PC-3 (cell line): ENCODE measurements at regions not wholly inside any gene's neighbourhood (a gene's known extent, or its start where the extent isn't known, plus 50 kb on each side); places are given as distances from the start of the nearest gene placed in this dataset.
A peak's percentile ranks its signal among the peaks of the same experiment; 100 is the strongest.
"Not testable (repeated sequence)": the region's sequence is repeated elsewhere in the genome, so short reads cannot be mapped to it uniquely, and the experiment has no call there.

Experiments used
- ATAC-seq: fragments of 200-7000 bp; cut with Tn5 transposase; 2 replicates; pipeline ENCODE4 v1.9.1; 2020; ENCODE audit warnings: mild to moderate bottlenecking, moderate library complexity
- BruUV-seq: library from RNA; stranded (reverse); fragments of 400-500 nt; replicated peaks from 2 replicates; lab custom pipeline; 2021; lab: Mats Ljungman, UMichigan
- CTCF ChIA-PET: fragments of 300-600 bp; sonication (Branson Sonifier 250); formaldehyde crosslinking; loops from one replicate; lab custom pipeline; 2022; ENCODE audit warnings: antibody characterized with exemption; lab: Charles Lee
- POLR2A ChIA-PET: fragments of 300-600 bp; sonication (Branson Sonifier 250); formaldehyde crosslinking; loops from one replicate; lab custom pipeline; 2022; ENCODE audit warnings: antibody characterized with exemption; ENCODE audit not compliant: unreplicated experiment; lab: Charles Lee
- DNase-seq: peaks from one replicate; pipeline ENCODE4 v3.0.0-alpha.2; 2015
- H2AFZ ChIP-seq: fragments of 300-600 bp; sonication (generic); 2 replicates; pipeline ENCODE4 v1.6.0; 2016; ENCODE audit warnings: antibody characterized with exemption, low read length
- H3F3A ChIP-seq: fragments of 300-600 bp; sonication (generic); one replicate; pipeline ENCODE4 v1.6.0; 2017; ENCODE audit warnings: antibody characterized with exemption, low read length, control low read depth, mild to moderate bottlenecking; ENCODE audit not compliant: unreplicated experiment
- H3K27ac ChIP-seq: fragments of 300-600 bp; sonication (generic); 2 replicates; pipeline ENCODE4 v1.5.1; 2016; ENCODE audit warnings: mild to moderate bottlenecking, low read length
- H3K27me3 ChIP-seq: fragments of 300-600 bp; sonication (generic); 2 replicates; pipeline ENCODE4 v1.6.1; 2016; ENCODE audit warnings: low read length, mixed read lengths
- H3K36me3 ChIP-seq: fragments of 300-600 bp; sonication (generic); 2 replicates; pipeline ENCODE4 v1.6.1; 2016; ENCODE audit warnings: low read depth, mixed run types, low read length, mixed read lengths
- H3K4me1 ChIP-seq: fragments of 300-600 bp; sonication (generic); 2 replicates; pipeline ENCODE4 v1.5.1; 2016; ENCODE audit warnings: low read length; ENCODE audit not compliant: insufficient read depth
- H3K4me2 ChIP-seq: fragments of 300-600 bp; sonication (generic); 2 replicates; pipeline ENCODE4 v1.6.0; 2016; ENCODE audit warnings: low read length
- H3K4me3 ChIP-seq: fragments of 300-600 bp; sonication (generic); 2 replicates; pipeline ENCODE4 v1.5.1; 2016; ENCODE audit warnings: mild to moderate bottlenecking, low read length, mixed read lengths
- H3K79me2 ChIP-seq: fragments of 300-600 bp; sonication (generic); 2 replicates; pipeline ENCODE4 v1.6.1; 2017; ENCODE audit warnings: low read length, mixed read lengths
- H3K9ac ChIP-seq: fragments of 300-600 bp; sonication (generic); 2 replicates; pipeline ENCODE4 v1.6.0; 2016; ENCODE audit warnings: mild to moderate bottlenecking, low read length
- H3K9me2 ChIP-seq: fragments of 300-600 bp; sonication (generic); replicated peaks from 2 replicates; pipeline ENCODE4 v1.6.1; 2016; ENCODE audit warnings: mixed run types, low read length, mixed read lengths
- H3K9me3 ChIP-seq: fragments of 300-600 bp; sonication (generic); 2 replicates; pipeline ENCODE4 v1.6.1; 2016; ENCODE audit warnings: low read length, mixed read lengths
- H4K20me1 ChIP-seq: fragments of 300-600 bp; sonication (generic); 2 replicates; pipeline ENCODE4 v1.6.1; 2016; ENCODE audit warnings: low read length, mixed read lengths
- CTCF ChIP-seq: fragments of 300-600 bp; sonication (generic); conservative IDR thresholded peaks from 2 replicates; pipeline ENCODE4 v1.5.1; 2017; ENCODE audit warnings: antibody characterized with exemption, low read depth, mild to moderate bottlenecking, low read length
- EZH2 ChIP-seq: fragments of 300-600 bp; sonication (generic); IDR thresholded peaks from one replicate; pipeline ENCODE4 v1.6.1; 2017; ENCODE audit warnings: antibody characterized with exemption, mild to moderate bottlenecking, low read length; ENCODE audit not compliant: unreplicated experiment
- EZH2phosphoT487 ChIP-seq: fragments of 300-600 bp; sonication (generic); IDR thresholded peaks from 2 replicates; pipeline ENCODE4 v1.6.1; 2018; ENCODE audit warnings: mild to moderate bottlenecking, antibody characterized with exemption, low read length, borderline replicate concordance
- intact Hi-C: fragments of 100-400 bp; cut with micrococcal nuclease; formaldehyde crosslinking; loops from 2 replicates; pipeline ENCODE4 v1.9.0; 2023

- POLR2A ChIA-PET = no interaction called here
- intact Hi-C loops = no loop called here
Observed at GRCh38 chr21:27975514-27975913, 1008.6 kb upstream of the ADAMTS5 start.

GRCh38 chr21:27974152-27974551 lies 1007.3 kb upstream of the ADAMTS5 start:
- H3K4me1 ChIP-seq, H2AFZ ChIP-seq, H3K4me2 ChIP-seq, intact Hi-C loops, H4K20me1 ChIP-seq, POLR2A ChIA-PET, H3K9me3 ChIP-seq, H3F3A ChIP-seq, H3K27me3 ChIP-seq, H3K9ac ChIP-seq, H3K79me2 ChIP-seq, H3K4me3 ChIP-seq, BruUV-seq, H3K9me2 ChIP-seq, H3K27ac ChIP-seq, H3K36me3 ChIP-seq: not testable (repeated sequence)
- DNase-seq (peak; percentile 56), ATAC-seq (peak; percentile 96)
- CTCF ChIA-PET = interaction anchor here (0.6 kb wide), 1 partner anchor 1130 kb away, joined by 3 read pairs; no protein-coding TSS in a partner anchor

More at GRCh38 chr21:27975514-27975913, 1008.6 kb upstream of the ADAMTS5 start:
- Histone ChIP-seq H3K4me3 (no peak overlapping the region), H3F3A (no peaks in the 10 kb centered on the region), H3K9ac (no peak overlapping the region), H2AFZ (no peak overlapping the region), H3K27me3 (no peaks in the 10 kb centered on the region), H3K27ac (no peak overlapping the region), H3K4me1 (no peaks in the 10 kb centered on the region), H3K9me2 (no peaks in the 10 kb centered on the region), H3K9me3 (no peaks in the 10 kb centered on the region), H3K79me2 (no peaks in the 10 kb centered on the region), H4K20me1 (no peaks in the 10 kb centered on the region), H3K4me2 (no peak overlapping the region), H3K36me3 (no peaks in the 10 kb centered on the region)
- CTCF ChIA-PET = no interaction called here
- DNase-seq (no peak), ATAC-seq (no peak)
- no TSS peak for BruUV-seq
- no peak for TF ChIP-seq EZH2phosphoT487
- no peak for TF ChIP-seq EZH2
- TF ChIP-seq CTCF = no peak

- ATAC-seq, H3K4me3 ChIP-seq, DNase-seq, H3K79me2 ChIP-seq, H2AFZ ChIP-seq, H3K27me3 ChIP-seq, H4K20me1 ChIP-seq, H3K4me2 ChIP-seq, H3K9me3 ChIP-seq, H3K36me3 ChIP-seq, H3K27ac ChIP-seq, H3K9me2 ChIP-seq, CTCF ChIA-PET, H3F3A ChIP-seq, H3K4me1 ChIP-seq, intact Hi-C loops, POLR2A ChIA-PET, H3K9ac ChIP-seq, BruUV-seq: not testable (repeated sequence)
Observed at GRCh38 chr21:27968240-27968639, 1001.4 kb upstream of the ADAMTS5 start.

GRCh38 chr21:27954543-27955165 lies 987.8 kb upstream of the ADAMTS5 start:
- intact Hi-C loops = no loop called here
- Histone ChIP-seq H3K36me3 (no peaks in the 10 kb centered on the region), H3K4me3 (no peak overlapping the region), H3K27ac (no peak overlapping the region), H3K4me1 (no peaks in the 10 kb centered on the region), H3K9me3 (no peaks in the 10 kb centered on the region), H3K27me3 (no peaks in the 10 kb centered on the region), H4K20me1 (no peaks in the 10 kb centered on the region), H3K9ac (no peak overlapping the region), H2AFZ (no peak overlapping the region), H3F3A (no peaks in the 10 kb centered on the region), H3K9me2 (no peaks in the 10 kb centered on the region), H3K79me2 (no peaks in the 10 kb centered on the region), H3K4me2 (no peak overlapping the region)
- no peak for TF ChIP-seq EZH2
- no peak for TF ChIP-seq EZH2phosphoT487
- ChIA-PET CTCF (no interaction called here), POLR2A (no interaction called here)
- DNase-seq (no peak), ATAC-seq (no peak)
- no TSS peak for BruUV-seq
